Spinal cord (tissue), 9 donors: ENCODE measurements at regions not wholly inside any gene's neighbourhood (a gene's known extent, or its start where the extent isn't known, plus 50 kb on each side); places are given as distances from the start of the nearest gene placed in this dataset.

ENCODE experiments used
- DNase-seq, 6 donors: peaks; one replicate each; pipeline versions ENCODE4 v3.0.0 to v3.0.0-alpha.2; 2013 to 2015; ENCODE audit warnings: low spot score in 6 of 6, low read depth in 4 of 6
- H3K27ac ChIP-seq: one replicate; pipeline ENCODE4 v1.5.1; 2013; ENCODE audit warnings: low read depth, low read length, control low read depth
- H3K27me3 ChIP-seq: one replicate; pipeline ENCODE4 v1.6.1; 2013; ENCODE audit warnings: low read length; ENCODE audit not compliant: control insufficient read depth, insufficient read depth
- H3K36me3 ChIP-seq: one replicate; pipeline ENCODE4 v1.6.1; 2013; ENCODE audit warnings: low read length; ENCODE audit not compliant: control insufficient read depth, insufficient read depth
- H3K4me1 ChIP-seq: one replicate; pipeline ENCODE4 v1.6.1; 2013; ENCODE audit warnings: low read length; ENCODE audit not compliant: control insufficient read depth, insufficient read depth
- H3K4me3 ChIP-seq: one replicate; pipeline ENCODE4 v1.5.1; 2013; ENCODE audit warnings: low read depth, low read length, control low read depth
- H3K9me3 ChIP-seq: one replicate; pipeline ENCODE4 v1.6.1; 2013; ENCODE audit warnings: low read length; ENCODE audit not compliant: control insufficient read depth, insufficient read depth
- WGBS: methylation state at CpG from one replicate; pipeline ENCODE4 v1.1.5; 2013; ENCODE audit warnings: missing lambda C conversion rate; ENCODE audit not compliant: insufficient coverage; 5-methylcytosine and 5-hydroxymethylcytosine counted together
- donor health status: healthy.

- Histone ChIP-seq H3K36me3 (no peaks in the 10 kb centered on the region), H3K27ac (no peak overlapping the region), H3K4me3 (no peak overlapping the region), H3K9me3 (no peaks in the 10 kb centered on the region), H3K27me3 (no peaks in the 10 kb centered on the region), H3K4me1 (peaks cover 19% of the 10 kb centered on the region)
- DNase-seq = no peak
- WGBS = 92% methylated on average over 2 of the region's 6 CpGs
These were observed 223.4 kb upstream of the SLCO3A1 start for GRCh38 chr15:91630090-91630489.

- no peak overlapping the region for H3K27ac ChIP-seq
- H3K27me3 ChIP-seq = no peaks in the 10 kb centered on the region
- no peak for DNase-seq
- no peaks in the 10 kb centered on the region for H3K36me3 ChIP-seq
- H3K4me1 ChIP-seq = peaks cover 10% of the 10 kb centered on the region
- no CpG with 5 or more reads among the region's 2 CpGs for WGBS
- no peak overlapping the region for H3K4me3 ChIP-seq
- no peaks in the 10 kb centered on the region for H3K9me3 ChIP-seq
These were observed 221.3 kb upstream of the SLCO3A1 start for GRCh38 chr15:91632176-91632575.

GRCh38 chr15:91632981-91633380 lies 220.5 kb upstream of the SLCO3A1 start:
- Histone ChIP-seq H3K4me1 (peaks cover 2% of the 10 kb centered on the region), H3K27ac (no peak overlapping the region), H3K9me3 (no peaks in the 10 kb centered on the region), H3K36me3 (no peaks in the 10 kb centered on the region), H3K4me3 (no peak overlapping the region), H3K27me3 (no peaks in the 10 kb centered on the region)
- 94% methylated on average over 8 of the region's 9 CpGs for WGBS
- no peak for DNase-seq

GRCh38 chr15:91634179-91634578 lies 219.3 kb upstream of the SLCO3A1 start:
- WGBS = 100% methylated on average over 2 of the region's 3 CpGs
- Histone ChIP-seq H3K4me1 (no peaks in the 10 kb centered on the region), H3K27me3 (no peaks in the 10 kb centered on the region), H3K9me3 (no peaks in the 10 kb centered on the region), H3K4me3 (no peak overlapping the region), H3K27ac (no peak overlapping the region), H3K36me3 (no peaks in the 10 kb centered on the region)
- DNase-seq = no peak

GRCh38 chr15:91635080-91635479 lies 218.4 kb upstream of the SLCO3A1 start:
- no peak for DNase-seq
- Histone ChIP-seq H3K4me3 (no peak overlapping the region), H3K27me3 (no peaks in the 10 kb centered on the region), H3K36me3 (no peaks in the 10 kb centered on the region), H3K4me1 (no peaks in the 10 kb centered on the region), H3K9me3 (no peaks in the 10 kb centered on the region), H3K27ac (no peak overlapping the region)
- WGBS = 73% methylated on average over 2 of the region's 2 CpGs

- no peak overlapping the region for H3K4me3 ChIP-seq
- H3K4me1 ChIP-seq = no peaks in the 10 kb centered on the region
- DNase-seq = peak in 1 of 6 donors; percentile 68
- WGBS = no CpG with 5 or more reads among the region's 1 CpG
- H3K27ac ChIP-seq = no peak overlapping the region
- no peaks in the 10 kb centered on the region for H3K27me3 ChIP-seq
- H3K36me3 ChIP-seq = no peaks in the 10 kb centered on the region
- no peaks in the 10 kb centered on the region for H3K9me3 ChIP-seq
These were observed 217.9 kb upstream of the SLCO3A1 start for GRCh38 chr15:91635641-91636040.

- H3K27ac ChIP-seq = no peak overlapping the region
- no peaks in the 10 kb centered on the region for H3K4me1 ChIP-seq
- 100% methylated on average over 2 of the region's 2 CpGs for WGBS
- no peak overlapping the region for H3K4me3 ChIP-seq
- H3K27me3 ChIP-seq = no peaks in the 10 kb centered on the region
- H3K36me3 ChIP-seq = no peaks in the 10 kb centered on the region
- H3K9me3 ChIP-seq = no peaks in the 10 kb centered on the region
- DNase-seq = no peak
These were observed 204.5 kb upstream of the SLCO3A1 start for GRCh38 chr15:91649016-91649415.

GRCh38 chr15:91649831-91650321 lies 203.6 kb upstream of the SLCO3A1 start:
- peak in 1 of 6 donors; percentile 46 for DNase-seq
- WGBS = 55% methylated on average over 1 of the region's 4 CpGs
- no peaks in the 10 kb centered on the region for H3K36me3 ChIP-seq
- no peaks in the 10 kb centered on the region for H3K4me1 ChIP-seq
- no peaks in the 10 kb centered on the region for H3K9me3 ChIP-seq
- no peak overlapping the region for H3K4me3 ChIP-seq
- H3K27ac ChIP-seq = no peak overlapping the region
- no peaks in the 10 kb centered on the region for H3K27me3 ChIP-seq

- H3K4me1 ChIP-seq = no peaks in the 10 kb centered on the region
- H3K36me3 ChIP-seq = no peaks in the 10 kb centered on the region
- H3K27ac ChIP-seq = no peak overlapping the region
- H3K27me3 ChIP-seq = no peaks in the 10 kb centered on the region
- no CpG with 5 or more reads among the region's 3 CpGs for WGBS
- DNase-seq = no peak
- H3K4me3 ChIP-seq = no peak overlapping the region
- H3K9me3 ChIP-seq = no peaks in the 10 kb centered on the region
These were observed 202.3 kb upstream of the SLCO3A1 start for GRCh38 chr15:91651251-91651650.

- H3K9me3 ChIP-seq = no peaks in the 10 kb centered on the region
- DNase-seq = peak in 1 of 6 donors; percentile 41
- H3K36me3 ChIP-seq = no peaks in the 10 kb centered on the region
- 38% methylated on average over 3 of the region's 7 CpGs for WGBS
- no peak overlapping the region for H3K4me3 ChIP-seq
- H3K27me3 ChIP-seq = no peaks in the 10 kb centered on the region
- H3K4me1 ChIP-seq = no peaks in the 10 kb centered on the region
- H3K27ac ChIP-seq = no peak overlapping the region
These were observed 200.8 kb upstream of the SLCO3A1 start for GRCh38 chr15:91652610-91653207.
